Hepatocyte (in vitro differentiated cells): ENCODE measurements at regions not wholly inside any gene's neighbourhood (a gene's known extent, or its start where the extent isn't known, plus 50 kb on each side); places are given as distances from the start of the nearest gene placed in this dataset.

ENCODE experiments used
- DNase-seq: peaks from one replicate; pipeline ENCODE4 v3.0.0-alpha.2; 2016; ENCODE audit warnings: low spot score
- H2AFZ ChIP-seq: fragments of 200-600 bp; sonication (generic); 2 replicates; pipeline ENCODE4 v1.6.0; 2016; ENCODE audit warnings: antibody characterized with exemption, mild to moderate bottlenecking
- H3K27ac ChIP-seq: fragments of 200-600 bp; sonication (generic); 2 replicates; pipeline ENCODE4 v1.5.1; 2016; ENCODE audit warnings: mild to moderate bottlenecking
- H3K27me3 ChIP-seq: fragments of 200-600 bp; sonication (generic); 2 replicates; pipeline ENCODE4 v1.6.1; 2016
- H3K36me3 ChIP-seq: fragments of 200-600 bp; sonication (generic); replicated peaks from 2 replicates; pipeline ENCODE4 v1.5.1; 2016; ENCODE audit warnings: low read depth; ENCODE audit not compliant: insufficient read depth
- H3K4me1 ChIP-seq: fragments of 200-600 bp; sonication (generic); 2 replicates; pipeline ENCODE4 v1.5.1; 2016; ENCODE audit warnings: mild to moderate bottlenecking, moderate library complexity; ENCODE audit not compliant: insufficient read depth
- H3K4me2 ChIP-seq: fragments of 200-600 bp; sonication (generic); 2 replicates; pipeline ENCODE4 v1.6.0; 2016
- H3K4me3 ChIP-seq: fragments of 200-600 bp; sonication (generic); 2 replicates; pipeline ENCODE4 v1.5.1; 2016; ENCODE audit warnings: mild to moderate bottlenecking
- H3K79me2 ChIP-seq: fragments of 200-600 bp; sonication (generic); 2 replicates; pipeline ENCODE4 v1.6.0; 2017; ENCODE audit warnings: mild to moderate bottlenecking
- H3K9me2 ChIP-seq: fragments of 200-600 bp; sonication (generic); replicated peaks from 2 replicates; pipeline ENCODE4 v1.6.0; 2017; ENCODE audit warnings: mild to moderate bottlenecking; ENCODE audit not compliant: insufficient read depth
- H3K9me3 ChIP-seq: fragments of 200-600 bp; sonication (generic); 2 replicates; pipeline ENCODE4 v1.5.1; 2016; ENCODE audit warnings: low read depth, mild to moderate bottlenecking
- H4K20me1 ChIP-seq: fragments of 200-600 bp; sonication (generic); 2 replicates; pipeline ENCODE4 v1.6.0; 2016; ENCODE audit warnings: mild to moderate bottlenecking; ENCODE audit not compliant: insufficient read depth, poor library complexity, severe bottlenecking
- CTCF ChIP-seq: fragments of 200-600 bp; sonication (generic); IDR thresholded peaks from 2 replicates; pipeline ENCODE4 v1.5.1; 2016; ENCODE audit warnings: antibody characterized with exemption, mild to moderate bottlenecking; ENCODE audit not compliant: poor library complexity
- EZH2 ChIP-seq: fragments of 200-600 bp; sonication (generic); IDR thresholded peaks from 2 replicates; pipeline ENCODE4 v1.6.1; 2016; ENCODE audit warnings: antibody characterized with exemption, mild to moderate bottlenecking, borderline replicate concordance
- EZH2phosphoT487 ChIP-seq: fragments of 200-600 bp; sonication (generic); IDR thresholded peaks from one replicate; pipeline ENCODE4 v1.6.1; 2018; ENCODE audit warnings: antibody characterized with exemption, mild to moderate bottlenecking, low read depth, moderate library complexity; ENCODE audit not compliant: unreplicated experiment, severe bottlenecking
- WGBS: methylation state at CpG from one replicate; pipeline ENCODE4 v1.1.6; 2016; ENCODE audit warnings: low lambda C conversion rate; ENCODE audit errors: missing lambda C conversion rate; 5-methylcytosine and 5-hydroxymethylcytosine counted together

DNA sequence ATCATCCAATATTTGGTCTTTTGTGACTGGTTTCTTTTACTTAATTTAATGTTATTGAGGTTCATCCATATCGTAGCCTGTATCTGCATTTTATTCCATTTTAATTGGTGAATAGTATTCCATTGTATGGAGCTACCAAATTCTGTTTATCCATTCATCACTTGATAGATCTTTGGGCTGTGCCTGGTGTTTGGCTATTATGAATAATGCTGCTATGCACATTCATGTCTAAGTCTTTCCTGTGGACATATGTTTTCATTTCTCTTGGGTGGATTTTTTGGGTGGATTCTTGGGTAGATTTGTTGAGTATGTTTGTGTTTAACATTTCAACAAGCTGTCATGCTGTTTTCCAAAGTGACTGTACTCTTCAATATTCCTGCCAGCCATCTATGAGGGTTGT lies 52.5 kb upstream of the NEDD4L start:
- Histone ChIP-seq H3K4me2 (no peak overlapping the region), H3K9me2 (no peaks in the 10 kb centered on the region), H3K9me3 (no peaks in the 10 kb centered on the region), H3K27me3 (no peaks in the 10 kb centered on the region), H3K4me1 (no peaks in the 10 kb centered on the region), H3K4me3 (no peak overlapping the region), H3K27ac (no peak overlapping the region), H4K20me1 (no peaks in the 10 kb centered on the region), H3K36me3 (no peaks in the 10 kb centered on the region), H3K79me2 (no peaks in the 10 kb centered on the region), H2AFZ (no peak overlapping the region)
- 95% methylated on average over 1 of the region's 1 CpG for WGBS
- TF ChIP-seq CTCF (no peak), EZH2phosphoT487 (no peak), EZH2 (no peak)
- no peak for DNase-seq

GRCh38 chr18:57989536-57989935 lies 54.5 kb upstream of the NEDD4L start:
- Histone ChIP-seq H3K79me2 (no peaks in the 10 kb centered on the region), H3K27ac (no peak overlapping the region), H3K4me3 (no peak overlapping the region), H3K4me1 (no peaks in the 10 kb centered on the region), H4K20me1 (no peaks in the 10 kb centered on the region), H3K27me3 (no peaks in the 10 kb centered on the region), H3K36me3 (no peaks in the 10 kb centered on the region), H3K9me3 (no peaks in the 10 kb centered on the region), H3K4me2 (no peak overlapping the region), H2AFZ (no peak overlapping the region), H3K9me2 (no peaks in the 10 kb centered on the region)
- no peak for DNase-seq
- WGBS: 94% methylated on average over 8 of the region's 8 CpGs
- TF ChIP-seq EZH2 (no peak), EZH2phosphoT487 (no peak), CTCF (no peak)

GRCh38 chr18:57984490-57985115 lies 59.4 kb upstream of the NEDD4L start:
- H3K79me2 ChIP-seq: no peaks in the 10 kb centered on the region
- H3K27ac ChIP-seq: no peak overlapping the region
- no peaks in the 10 kb centered on the region for H3K27me3 ChIP-seq
- no peak overlapping the region for H2AFZ ChIP-seq
- DNase-seq: no peak
- H3K4me1 ChIP-seq: no peaks in the 10 kb centered on the region
- no peaks in the 10 kb centered on the region for H3K36me3 ChIP-seq
- H3K4me2 ChIP-seq: no peak overlapping the region
- H4K20me1 ChIP-seq: no peaks in the 10 kb centered on the region
- TF ChIP-seq EZH2 (no peak), CTCF (no peak), EZH2phosphoT487 (no peak)
- H3K9me3 ChIP-seq: no peaks in the 10 kb centered on the region
- no peaks in the 10 kb centered on the region for H3K9me2 ChIP-seq
- H3K4me3 ChIP-seq: no peak overlapping the region
- WGBS: 88% methylated on average over 5 of the region's 5 CpGs

GRCh38 chr18:57983965-57984364 lies 60.1 kb upstream of the NEDD4L start:
- Histone ChIP-seq H3K27ac (no peak overlapping the region), H3K36me3 (no peaks in the 10 kb centered on the region), H3K4me2 (no peak overlapping the region), H2AFZ (no peak overlapping the region), H3K9me2 (no peaks in the 10 kb centered on the region), H3K4me3 (no peak overlapping the region), H3K79me2 (no peaks in the 10 kb centered on the region), H3K4me1 (no peaks in the 10 kb centered on the region), H3K9me3 (no peaks in the 10 kb centered on the region), H4K20me1 (no peaks in the 10 kb centered on the region), H3K27me3 (no peaks in the 10 kb centered on the region)
- no peak for DNase-seq
- 98% methylated on average over 3 of the region's 3 CpGs for WGBS
- no peak for TF ChIP-seq CTCF
- TF ChIP-seq EZH2phosphoT487: no peak
- TF ChIP-seq EZH2: no peak
